Calu3 (cell line): ENCODE measurements at regions not wholly inside any gene's neighbourhood (a gene's known extent, or its start where the extent isn't known, plus 50 kb on each side); places are given as distances from the start of the nearest gene placed in this dataset.
"Not testable (repeated sequence)": the region's sequence is repeated elsewhere in the genome, so short reads cannot be mapped to it uniquely, and the experiment has no call there.

Experiments
- BruUV-seq: library from RNA; stranded (reverse); fragments of 400-500 nt; replicated peaks from 2 replicates; lab custom pipeline; 2021; lab: Mats Ljungman, UMichigan
- CTCF ChIA-PET: fragments of 300-600 bp; sonication (Branson Sonifier 250); formaldehyde crosslinking; loops from one replicate; lab custom pipeline; 2022; ENCODE audit warnings: antibody characterized with exemption; lab: Charles Lee
- DNase-seq: peaks from one replicate; pipeline ENCODE4 v3.0.0; 2022
- H3K27ac Mint-ChIP-seq: one replicate; pipeline ENCODE4 v1.8.0; 2022; ENCODE audit warnings: mixed read lengths; ENCODE audit not compliant: unreplicated experiment
- H3K27me3 Mint-ChIP-seq: one replicate; pipeline ENCODE4 v1.8.0; 2022; ENCODE audit warnings: mixed read lengths; ENCODE audit not compliant: unreplicated experiment
- H3K36me3 Mint-ChIP-seq: one replicate; pipeline ENCODE4 v1.8.0; 2022; ENCODE audit warnings: mild to moderate bottlenecking, moderate library complexity, mixed read lengths; ENCODE audit not compliant: insufficient read depth, unreplicated experiment
- H3K4me1 Mint-ChIP-seq: one replicate; pipeline ENCODE4 v1.8.0; 2022; ENCODE audit warnings: mild to moderate bottlenecking, low read depth, mixed read lengths; ENCODE audit not compliant: unreplicated experiment
- H3K4me3 Mint-ChIP-seq: one replicate; pipeline ENCODE4 v1.8.0; 2022; ENCODE audit warnings: mild to moderate bottlenecking, low read depth, moderate library complexity, mixed read lengths; ENCODE audit not compliant: unreplicated experiment
- H3K9me3 Mint-ChIP-seq: one replicate; pipeline ENCODE4 v1.8.0; 2022; ENCODE audit warnings: low read depth, mixed read lengths; ENCODE audit not compliant: unreplicated experiment
- intact Hi-C: fragments of 100-400 bp; cut with micrococcal nuclease; formaldehyde crosslinking; loops from one replicate; pipeline ENCODE4 v1.10.0; 2022; ENCODE audit not compliant: unreplicated experiment
- TF ChIP-seq, protein P1 (sequence below): fragments of 200-600 bp; IDR thresholded peaks from one replicate; pipeline ENCODE4 v1.8.0; 2022; ENCODE audit warnings: antibody characterized with exemption; ENCODE audit not compliant: unreplicated experiment

DNA sequence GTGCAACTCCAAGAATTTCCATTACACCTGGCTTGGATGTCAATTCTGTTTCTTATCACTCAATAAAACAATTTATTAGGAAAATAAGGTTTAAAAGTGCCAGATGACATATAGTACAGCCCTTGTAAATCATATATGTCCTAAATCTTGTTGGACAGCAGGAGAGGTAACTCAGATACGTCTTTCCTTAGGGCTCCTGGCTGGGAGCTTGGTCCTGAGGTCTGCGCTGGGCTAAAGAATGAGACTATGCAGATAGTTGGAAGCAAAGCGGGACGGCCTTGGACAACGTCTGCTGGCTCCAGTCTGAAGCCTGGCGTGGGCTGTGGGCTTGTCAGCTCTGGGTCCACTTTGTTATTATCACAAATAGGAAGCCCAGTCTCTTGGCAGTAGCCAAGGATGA lies 377.0 kb downstream of the DLEU7 start:
- Mint-ChIP-seq H3K27me3 (no peaks in the 10 kb centered on the region), H3K27ac (no peak overlapping the region), H3K4me3 (no peak overlapping the region), H3K36me3 (no peaks in the 10 kb centered on the region), H3K9me3 (no peaks in the 10 kb centered on the region), H3K4me1 (no peaks in the 10 kb centered on the region)
- DNase-seq, result no peak
- CTCF ChIA-PET, result no interaction called here
- BruUV-seq, result no TSS peak
- TF ChIP-seq, protein P1, sequence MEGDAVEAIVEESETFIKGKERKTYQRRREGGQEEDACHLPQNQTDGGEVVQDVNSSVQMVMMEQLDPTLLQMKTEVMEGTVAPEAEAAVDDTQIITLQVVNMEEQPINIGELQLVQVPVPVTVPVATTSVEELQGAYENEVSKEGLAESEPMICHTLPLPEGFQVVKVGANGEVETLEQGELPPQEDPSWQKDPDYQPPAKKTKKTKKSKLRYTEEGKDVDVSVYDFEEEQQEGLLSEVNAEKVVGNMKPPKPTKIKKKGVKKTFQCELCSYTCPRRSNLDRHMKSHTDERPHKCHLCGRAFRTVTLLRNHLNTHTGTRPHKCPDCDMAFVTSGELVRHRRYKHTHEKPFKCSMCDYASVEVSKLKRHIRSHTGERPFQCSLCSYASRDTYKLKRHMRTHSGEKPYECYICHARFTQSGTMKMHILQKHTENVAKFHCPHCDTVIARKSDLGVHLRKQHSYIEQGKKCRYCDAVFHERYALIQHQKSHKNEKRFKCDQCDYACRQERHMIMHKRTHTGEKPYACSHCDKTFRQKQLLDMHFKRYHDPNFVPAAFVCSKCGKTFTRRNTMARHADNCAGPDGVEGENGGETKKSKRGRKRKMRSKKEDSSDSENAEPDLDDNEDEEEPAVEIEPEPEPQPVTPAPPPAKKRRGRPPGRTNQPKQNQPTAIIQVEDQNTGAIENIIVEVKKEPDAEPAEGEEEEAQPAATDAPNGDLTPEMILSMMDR, result no peak
- intact Hi-C loops, result no loop called here

DNA sequence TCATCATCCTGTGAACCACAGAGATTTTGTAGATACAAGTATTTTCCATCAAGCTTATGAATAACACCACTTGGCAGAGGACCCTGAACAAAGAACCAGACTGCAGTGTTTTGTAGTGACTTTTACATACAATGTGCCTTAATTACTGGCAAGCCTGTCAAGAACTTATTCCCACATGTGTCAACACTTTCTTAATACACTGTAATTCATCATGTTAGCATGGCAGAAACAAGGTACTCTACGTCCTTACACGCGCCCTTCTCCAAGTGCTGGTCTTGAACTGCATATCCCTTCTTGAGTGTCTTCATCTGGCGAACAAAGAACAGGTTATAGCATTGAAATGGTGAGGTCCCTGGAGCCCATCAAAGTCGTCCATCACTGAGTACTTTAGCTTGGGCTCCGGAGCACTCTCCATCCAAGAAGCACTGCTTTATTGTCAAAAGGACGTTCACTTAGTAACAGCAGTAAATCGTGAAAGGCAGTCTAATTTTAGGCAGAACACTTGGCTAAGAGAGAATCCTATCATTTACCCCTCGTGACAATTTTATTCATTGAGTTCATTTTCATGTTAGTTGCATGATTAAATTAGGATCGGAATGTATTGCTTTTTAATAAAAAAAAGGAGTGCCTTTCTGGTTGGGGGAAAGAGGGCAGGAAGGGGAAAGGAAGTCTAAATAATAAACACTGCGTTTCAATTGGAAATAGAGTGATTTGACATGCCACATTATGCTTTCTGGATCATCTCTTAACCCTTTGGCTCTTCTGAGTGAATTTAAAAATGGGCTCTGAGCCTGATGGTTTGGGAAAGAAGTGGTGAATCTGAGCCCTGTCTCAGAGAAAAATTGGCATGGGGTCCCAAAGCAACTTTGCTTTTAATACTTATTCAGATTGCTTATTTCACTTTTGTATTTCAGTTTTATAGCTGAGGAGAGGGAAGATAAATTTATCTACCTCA lies 376.1 kb downstream of the DLEU7 start:
- Mint-ChIP-seq H3K27ac (no peak overlapping the region), H3K4me1 (no peaks in the 10 kb centered on the region), H3K9me3 (no peaks in the 10 kb centered on the region), H3K36me3 (no peaks in the 10 kb centered on the region), H3K4me3 (no peak overlapping the region), H3K27me3 (no peaks in the 10 kb centered on the region)
- TF ChIP-seq, protein P1, result no peak
- DNase-seq, result no peak
- BruUV-seq, result no TSS peak
- CTCF ChIA-PET, result no interaction called here
- intact Hi-C loops, result no loop called here

DNA sequence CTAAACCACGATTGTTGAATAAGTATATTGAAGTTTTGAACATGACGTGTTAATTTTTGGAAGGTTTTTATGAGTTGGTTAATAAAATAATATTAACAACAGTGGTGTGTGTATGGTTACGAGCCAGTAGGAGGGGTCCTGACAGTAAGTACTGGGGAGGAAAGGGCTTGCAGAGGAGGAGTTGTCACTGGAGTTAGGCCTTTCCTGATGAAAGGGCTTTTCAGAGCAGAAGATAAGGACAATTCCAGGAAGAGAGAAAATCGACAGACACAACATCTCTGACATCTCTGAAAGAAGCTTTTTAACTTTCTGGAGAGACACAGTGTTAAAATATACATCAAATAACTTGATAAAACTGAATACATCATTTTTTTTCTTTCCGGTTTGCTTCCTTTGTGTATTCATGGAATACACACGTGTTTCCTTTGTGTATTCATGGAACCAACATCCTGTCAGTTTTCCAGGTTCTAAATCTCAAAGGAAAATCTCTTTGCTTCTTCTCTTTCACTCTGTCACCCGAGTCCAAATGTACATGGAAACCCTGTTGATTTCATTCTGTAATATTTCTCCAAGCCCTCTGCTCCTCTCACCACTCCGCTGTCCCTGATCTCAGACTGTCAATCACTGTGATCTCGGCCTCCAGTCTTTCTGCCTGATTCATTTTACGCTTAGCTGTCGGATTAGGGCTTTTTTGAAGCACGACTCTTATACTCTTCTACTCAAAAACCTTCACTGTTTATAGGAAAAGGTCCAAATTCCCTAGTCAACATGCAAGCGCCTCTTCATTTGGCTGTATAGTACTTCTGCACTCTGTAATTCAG lies 374.4 kb downstream of the DLEU7 start:
- Mint-ChIP-seq H3K9me3 (no peaks in the 10 kb centered on the region), H3K4me3 (no peak overlapping the region), H3K36me3 (no peaks in the 10 kb centered on the region), H3K27ac (no peak overlapping the region), H3K27me3 (no peaks in the 10 kb centered on the region), H3K4me1 (no peaks in the 10 kb centered on the region)
- BruUV-seq, result no TSS peak
- CTCF ChIA-PET, result no interaction called here
- intact Hi-C loops, result no loop called here
- DNase-seq, result no peak
- TF ChIP-seq, protein P1, result no peak

DNA sequence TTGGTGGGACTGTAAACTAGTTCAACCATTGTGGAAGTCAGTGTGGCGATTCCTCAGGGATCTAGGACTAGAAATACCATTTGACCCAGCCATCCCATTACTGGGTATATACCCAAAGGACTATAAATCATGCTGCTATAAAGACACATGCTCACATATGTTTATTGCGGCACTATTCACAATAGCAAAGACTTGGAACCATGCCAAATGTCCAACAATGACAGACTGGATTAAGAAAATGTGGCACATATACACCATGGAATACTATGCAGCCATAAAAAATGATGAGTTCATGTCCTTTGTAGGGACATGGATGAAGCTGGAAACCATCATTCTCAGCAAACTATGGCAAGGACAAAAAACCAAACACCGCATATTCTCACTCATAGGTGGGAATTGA lies 370.4 kb downstream of the DLEU7 start:
- CTCF ChIA-PET, H3K9me3 Mint-ChIP-seq, BruUV-seq, H3K36me3 Mint-ChIP-seq, H3K4me3 Mint-ChIP-seq, H3K4me1 Mint-ChIP-seq, H3K27me3 Mint-ChIP-seq, DNase-seq, H3K27ac Mint-ChIP-seq, intact Hi-C loops: not testable (repeated sequence)
